SH-SY5Y (cell line): ENCODE measurements at regions not wholly inside any gene's neighbourhood (a gene's known extent, or its start where the extent isn't known, plus 50 kb on each side); places are given as distances from the start of the nearest gene placed in this dataset.

ENCODE experiments used
- GATA2 ChIP-seq: IDR thresholded peaks from 2 replicates; pipeline ENCODE4 v1.6.1; 2011; ENCODE audit warnings: mild to moderate bottlenecking, low read depth, low read length
- GATA3 ChIP-seq: IDR thresholded peaks from 2 replicates; pipeline ENCODE4 v1.6.1; 2011; ENCODE audit warnings: low read depth, mild to moderate bottlenecking, low read length, moderate library complexity

- TF ChIP-seq GATA3: no peak
- TF ChIP-seq GATA2: no peak
These were observed 304.4 kb downstream of the VRK1 start for GRCh38 chr14:97101561-97101960.
